GM12891 (cell line): ENCODE measurements at regions not wholly inside any gene's neighbourhood (a gene's known extent, or its start where the extent isn't known, plus 50 kb on each side); places are given as distances from the start of the nearest gene placed in this dataset.

Experiments
- POLR2A ChIP-seq: IDR thresholded peaks from 2 replicates; pipeline ENCODE4 v1.6.1; 2011; ENCODE audit warnings: low read depth, low read length, control low read depth
- POLR2AphosphoS5 ChIP-seq: IDR thresholded peaks from 2 replicates; pipeline ENCODE4 v1.6.1; 2011; ENCODE audit warnings: low read depth, low read length, control low read depth
- TAF1 ChIP-seq: IDR thresholded peaks from 2 replicates; pipeline ENCODE4 v1.6.1; 2011; ENCODE audit warnings: low read depth, low read length, control low read depth

- no peak for TF ChIP-seq TAF1
- TF ChIP-seq POLR2AphosphoS5, result no peak
- no peak for TF ChIP-seq POLR2A
Observed at GRCh38 chr4:120633810-120634209, 288.7 kb downstream of the PRDM5 start.
